SIG-M5 (cell line): ENCODE measurements at regions not wholly inside any gene's neighbourhood (a gene's known extent, or its start where the extent isn't known, plus 50 kb on each side); places are given as distances from the start of the nearest gene placed in this dataset.
"Not testable (repeated sequence)": the region's sequence is repeated elsewhere in the genome, so short reads cannot be mapped to it uniquely, and the experiment has no call there.

ENCODE experiments used
- DNase-seq: peaks from one replicate; lab custom pipeline; 2025; lab: John Stamatoyannopoulos, UW

GRCh38 chr3:117005274-117005673 lies 295.7 kb downstream of the TUSC7 start:
- no peak for DNase-seq

DNA sequence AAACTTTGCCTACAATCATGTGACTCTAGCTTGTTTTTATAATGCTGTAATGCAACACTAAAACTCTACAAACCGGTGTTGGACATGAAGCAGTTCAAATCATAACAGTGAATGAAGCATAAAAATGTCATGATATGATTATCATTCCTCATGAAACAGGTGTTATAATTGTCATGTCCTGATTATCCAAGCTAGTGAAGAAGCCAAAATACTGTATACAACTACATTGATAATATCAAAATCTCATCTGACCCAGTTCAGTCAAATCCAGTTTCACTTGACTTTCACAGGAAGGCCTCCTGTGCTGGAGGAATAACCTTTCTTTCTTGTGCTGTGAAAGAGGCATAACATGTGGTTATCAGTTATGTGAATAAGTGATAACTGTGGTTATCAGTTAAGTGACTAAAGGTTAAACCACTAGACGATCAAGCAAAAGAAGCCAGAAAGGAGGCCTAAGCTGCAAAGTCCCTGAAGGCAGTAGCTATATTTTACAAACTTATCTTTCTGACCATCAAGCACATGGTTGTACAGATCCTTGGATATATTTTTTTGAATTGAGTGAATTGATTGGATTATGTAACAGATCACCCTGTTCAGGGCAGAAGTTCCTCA lies 296.4 kb downstream of the TUSC7 start:
- DNase-seq: no peak

DNA sequence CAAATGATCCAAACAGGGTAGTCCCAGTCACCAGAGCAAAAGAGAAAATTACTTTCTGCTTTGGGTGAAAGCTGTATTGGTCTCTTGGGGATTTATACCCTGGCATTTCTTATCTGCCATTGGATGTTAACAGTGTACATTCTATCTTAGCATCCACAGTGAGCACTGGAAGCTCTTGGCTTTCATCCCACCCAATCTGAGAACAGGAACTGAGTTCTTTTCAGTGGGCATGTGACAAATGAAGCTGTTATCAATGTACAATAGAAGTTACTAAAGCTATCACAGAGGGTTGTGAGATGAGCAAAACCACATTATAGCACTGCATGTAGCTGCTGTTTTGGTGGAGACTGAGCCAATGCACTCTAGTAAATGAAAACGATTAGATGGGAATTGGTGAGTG lies 300.7 kb downstream of the TUSC7 start:
- no peak for DNase-seq

- no peak for DNase-seq
Observed at GRCh38 chr3:117011687-117012250, 302.2 kb downstream of the TUSC7 start.

- DNase-seq: no peak
Observed at GRCh38 chr3:117016378-117016777, 306.8 kb downstream of the TUSC7 start.

- DNase-seq: no peak
Observed at GRCh38 chr3:117017135-117017894, 307.7 kb downstream of the TUSC7 start.

- no peak for DNase-seq
Observed at GRCh38 chr3:117018655-117019054, 309.1 kb downstream of the TUSC7 start.

DNA sequence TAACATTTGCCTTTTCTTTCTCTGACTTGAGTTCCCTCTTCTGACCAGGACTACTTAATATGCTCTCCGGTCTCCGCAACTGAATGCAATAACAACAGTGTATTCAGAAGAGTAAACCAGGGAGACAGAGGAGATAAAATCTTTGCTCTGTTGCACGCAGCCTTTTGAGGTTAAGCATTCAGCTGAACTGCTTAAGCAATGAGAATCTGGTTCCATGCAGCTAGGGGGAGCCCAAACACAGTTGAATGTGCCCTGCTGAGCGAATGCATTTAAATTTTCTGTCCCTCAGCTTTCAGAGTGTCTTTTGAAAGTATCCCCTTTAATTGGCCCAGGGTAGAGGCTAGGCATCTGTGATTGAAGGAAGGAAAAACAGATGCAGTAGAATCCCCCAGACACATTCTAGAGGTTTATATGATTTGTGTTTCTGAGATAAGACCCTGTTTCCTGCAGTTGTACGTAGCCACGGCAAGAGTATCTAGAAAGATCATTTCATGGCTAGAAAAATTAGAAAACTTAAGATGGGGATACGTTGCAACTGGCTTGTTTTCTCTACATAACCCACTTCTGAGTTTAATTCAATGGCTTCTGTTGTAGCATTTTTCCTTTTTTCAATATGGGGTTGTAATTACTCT lies 309.6 kb downstream of the TUSC7 start:
- no peak for DNase-seq

GRCh38 chr3:117026401-117026800 lies 316.8 kb downstream of the TUSC7 start:
- DNase-seq: no peak

DNA sequence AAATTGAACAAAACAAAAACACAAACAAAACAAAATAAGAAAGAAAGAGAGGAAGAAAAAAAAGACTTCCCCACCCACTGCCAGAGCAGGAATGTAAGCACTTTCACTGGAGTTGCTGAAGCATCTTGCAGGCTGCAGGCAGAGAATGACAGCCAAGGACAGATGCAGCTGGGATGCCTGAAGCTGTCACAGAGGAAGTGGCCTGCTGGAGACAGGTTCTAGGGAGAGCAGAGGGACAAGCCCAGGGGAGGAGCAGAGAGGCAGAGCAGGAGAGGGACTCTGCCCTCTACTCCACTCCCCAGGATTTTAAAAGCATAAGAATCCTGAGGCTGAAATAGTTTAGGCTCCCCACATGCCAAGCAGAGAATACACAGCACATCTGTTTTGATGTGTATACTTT lies 326.2 kb downstream of the TUSC7 start:
- DNase-seq: no peak

DNA sequence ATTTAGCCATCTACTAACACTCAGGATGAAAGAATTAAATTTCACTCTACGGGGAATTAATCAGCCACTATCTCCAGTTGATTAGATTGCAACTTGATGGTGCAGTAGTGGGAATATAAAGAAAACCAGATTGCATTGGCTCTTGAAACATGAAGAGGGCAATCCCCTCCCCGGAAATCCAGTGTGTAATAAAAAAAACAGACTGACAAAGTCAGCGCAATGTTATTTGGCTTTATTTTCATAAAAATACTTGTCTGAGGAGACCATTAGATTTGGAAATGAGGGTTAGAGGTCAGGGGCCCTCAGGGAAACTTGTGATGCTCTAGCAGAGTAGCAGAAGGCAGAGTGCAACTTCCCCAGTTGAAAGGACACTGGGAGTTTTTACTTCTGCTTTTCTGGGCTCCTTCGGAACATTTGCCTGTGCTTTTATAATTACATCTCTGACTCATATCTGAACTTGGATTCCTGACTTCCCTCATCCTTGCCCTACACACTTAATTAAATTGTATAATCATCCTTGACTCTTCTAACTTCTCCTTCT lies 326.8 kb downstream of the TUSC7 start:
- DNase-seq: peak; percentile 74

DNA sequence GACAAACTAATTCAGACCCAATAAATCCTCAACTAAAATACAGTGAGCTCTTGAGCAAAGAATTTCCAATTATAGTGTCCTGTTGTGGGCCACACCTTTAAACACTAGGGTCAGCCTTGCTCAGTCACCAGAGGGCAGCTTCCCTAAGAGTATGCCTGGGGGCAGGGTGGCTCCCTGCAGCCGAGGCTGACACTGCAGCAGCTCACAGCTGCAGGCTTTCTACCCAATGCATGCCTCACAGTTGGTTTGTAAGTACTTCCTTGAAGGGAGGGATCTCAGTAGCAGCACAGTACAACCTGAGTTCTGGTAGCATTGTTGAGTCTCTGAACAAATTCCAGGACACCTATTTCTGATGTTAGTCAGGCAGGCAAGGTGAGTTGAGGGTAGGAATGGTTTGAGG lies 335.6 kb downstream of the TUSC7 start:
- DNase-seq: no peak

DNA sequence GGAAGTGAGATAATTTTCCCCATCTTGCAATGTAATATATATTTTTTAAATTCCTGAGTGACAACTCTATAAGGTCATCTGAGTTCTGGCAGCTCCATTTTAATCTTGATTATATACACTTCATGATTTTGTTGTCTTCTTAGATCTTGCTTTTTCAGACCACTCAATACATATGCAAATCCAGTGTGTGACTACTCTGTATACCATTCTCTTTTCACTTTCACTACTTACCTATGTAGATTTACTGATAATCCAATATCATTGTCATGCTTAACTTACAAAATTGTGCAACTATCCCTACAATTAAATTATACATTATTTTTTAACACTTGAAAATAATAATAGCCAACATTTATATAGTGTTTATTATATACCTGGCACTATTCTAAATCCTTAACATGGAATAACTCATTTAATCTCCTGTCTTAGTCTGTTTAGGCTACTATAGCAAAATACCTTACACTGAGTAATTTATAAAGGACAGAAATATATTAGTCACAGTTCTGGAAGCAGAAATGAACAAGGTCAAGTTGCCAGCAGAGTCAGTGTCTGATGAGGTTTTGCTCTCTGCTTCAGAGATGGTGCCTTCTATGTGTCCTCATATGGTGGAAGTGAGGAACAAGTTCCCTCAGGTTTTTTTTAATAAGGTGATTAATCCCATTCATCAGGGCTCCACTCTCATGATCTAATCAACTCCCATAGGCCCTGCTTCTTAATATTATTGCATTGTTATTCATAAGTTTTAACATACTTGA lies 338.5 kb downstream of the TUSC7 start:
- no peak for DNase-seq

GRCh38 chr3:117052395-117052794 lies 342.8 kb downstream of the TUSC7 start:
- no peak for DNase-seq

GRCh38 chr3:117054556-117054955 lies 345.0 kb downstream of the TUSC7 start:
- DNase-seq: no peak

DNA sequence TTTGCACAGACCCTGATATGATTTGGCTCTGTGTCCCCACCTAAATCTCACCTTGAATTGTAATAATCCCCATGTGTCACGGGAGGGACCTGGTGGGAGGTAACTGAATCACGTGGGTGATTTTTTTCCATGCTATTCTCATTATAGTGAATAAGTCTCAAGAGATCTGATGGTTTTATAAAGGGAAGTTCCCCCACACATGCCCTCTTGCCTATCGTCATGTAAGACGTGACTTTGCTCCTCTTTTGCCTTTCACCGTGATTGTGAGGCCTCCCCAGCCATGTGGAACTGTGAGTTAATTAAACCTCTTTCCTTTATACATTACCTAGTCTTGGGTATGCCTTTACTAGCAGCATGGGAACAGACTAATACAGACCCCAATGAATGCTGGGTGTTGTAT lies 347.4 kb downstream of the TUSC7 start:
- not testable (repeated sequence) for DNase-seq

DNA sequence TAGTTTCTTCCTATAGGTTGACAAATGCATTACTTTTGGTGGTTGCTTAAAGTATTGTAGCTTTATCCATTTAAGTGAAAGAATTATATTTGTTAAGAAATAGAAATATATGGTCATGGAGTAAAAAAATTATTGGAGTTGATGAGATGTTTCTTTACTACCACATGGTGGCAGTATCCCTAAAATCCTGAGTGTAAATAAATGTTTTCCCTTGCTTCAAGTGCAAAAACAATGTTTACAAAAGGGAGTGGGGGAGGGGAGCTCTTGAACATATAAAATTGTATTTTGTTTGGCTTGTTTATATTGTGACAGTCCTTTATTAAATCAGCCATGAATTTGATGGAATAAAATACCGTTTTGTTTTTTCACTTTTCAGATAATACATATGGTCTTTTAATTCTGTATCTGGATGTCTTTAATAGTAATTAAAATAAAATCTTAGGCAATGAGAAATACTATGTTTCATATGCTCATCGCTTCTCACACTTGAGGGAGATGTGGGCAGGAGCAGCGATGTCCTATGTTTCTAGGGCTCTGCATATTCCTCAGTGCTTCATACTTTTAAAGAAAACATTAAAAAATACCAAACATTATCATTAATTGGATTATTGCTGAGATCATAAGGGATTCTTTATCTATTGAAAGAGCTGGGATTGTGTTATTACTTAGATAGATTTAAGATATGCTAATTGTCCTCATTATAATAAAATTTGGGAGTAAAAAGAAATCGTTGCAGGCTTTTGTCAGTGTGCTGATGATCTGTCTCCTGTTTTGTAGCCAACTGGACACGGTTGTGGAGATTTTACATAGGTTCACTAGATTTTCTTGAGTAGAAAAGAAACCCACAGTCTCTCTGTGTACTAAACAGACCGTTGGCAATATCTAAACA lies 349.7 kb downstream of the TUSC7 start:
- no peak for DNase-seq

DNA sequence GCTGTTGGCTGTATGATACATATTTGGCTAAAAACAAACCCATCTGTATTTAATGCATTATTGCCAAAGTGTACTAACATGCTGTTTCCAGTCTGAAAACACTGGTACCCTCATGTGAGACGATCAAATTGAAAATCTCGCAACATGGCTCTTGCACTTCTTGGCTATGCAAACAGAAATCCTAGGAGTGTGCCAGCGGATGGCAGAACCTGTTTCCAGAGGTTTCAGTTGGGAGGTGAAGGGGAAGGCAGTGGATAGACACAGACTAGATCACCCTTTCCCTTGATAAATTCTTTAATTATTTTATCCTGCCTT lies 350.3 kb downstream of the TUSC7 start:
- DNase-seq: no peak

- DNase-seq: no peak
Observed at GRCh38 chr3:117063930-117064329, 354.4 kb downstream of the TUSC7 start.

- no peak for DNase-seq
Observed at GRCh38 chr3:117068301-117068700, 358.7 kb downstream of the TUSC7 start.

- no peak for DNase-seq
Observed at GRCh38 chr3:117074826-117075225, 365.2 kb downstream of the TUSC7 start.
